Thyroid gland (tissue), 4 donors: ENCODE measurements at regions not wholly inside any gene's neighbourhood (a gene's known extent, or its start where the extent isn't known, plus 50 kb on each side); places are given as distances from the start of the nearest gene placed in this dataset.

Experiments
- POLR2A ChIP-seq, 2 donors: fragments of 450-650 bp; IDR thresholded peaks; one replicate each; pipeline ENCODE4 v1.6.1; 2017; ENCODE audit warnings: antibody characterized with exemption in 2 of 2, mild to moderate bottlenecking in 2 of 2, moderate library complexity in 1 of 2
- TF ChIP-seq, protein P1 (sequence below), 6 experiments: fragments of 200-600 bp in 3 of 6; fragments of 450-650 bp in 3 of 6; sonication (generic) in 3 of 6; IDR thresholded peaks; one replicate each; pipeline ENCODE4 v1.5.1; 2016 to 2019; ENCODE audit warnings: antibody characterized with exemption in 6 of 6, mild to moderate bottlenecking in 2 of 6, inconsistent platforms in 1 of 6, moderate library complexity in 1 of 6

DNA sequence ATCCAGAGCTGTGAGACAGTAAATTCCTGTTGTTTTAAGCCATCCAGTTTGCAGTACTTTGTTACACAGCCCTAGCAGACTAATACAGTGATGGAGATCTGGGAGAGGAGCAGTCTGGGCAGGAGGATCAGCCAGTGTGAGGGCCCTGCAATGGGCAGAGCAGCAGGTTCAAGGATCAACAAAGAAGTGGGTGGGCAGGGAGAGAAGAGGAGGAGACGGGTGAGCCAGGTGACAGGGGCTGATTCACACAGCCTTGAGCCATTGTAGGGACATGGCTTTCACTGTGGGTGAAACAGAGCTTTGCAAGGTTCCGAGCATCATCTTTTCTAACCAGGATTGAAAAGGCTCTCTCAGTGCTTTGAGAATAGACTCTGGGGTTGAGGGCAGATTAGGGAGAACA lies 88.2 kb upstream of the MVB12B start:
- TF ChIP-seq, protein P1, sequence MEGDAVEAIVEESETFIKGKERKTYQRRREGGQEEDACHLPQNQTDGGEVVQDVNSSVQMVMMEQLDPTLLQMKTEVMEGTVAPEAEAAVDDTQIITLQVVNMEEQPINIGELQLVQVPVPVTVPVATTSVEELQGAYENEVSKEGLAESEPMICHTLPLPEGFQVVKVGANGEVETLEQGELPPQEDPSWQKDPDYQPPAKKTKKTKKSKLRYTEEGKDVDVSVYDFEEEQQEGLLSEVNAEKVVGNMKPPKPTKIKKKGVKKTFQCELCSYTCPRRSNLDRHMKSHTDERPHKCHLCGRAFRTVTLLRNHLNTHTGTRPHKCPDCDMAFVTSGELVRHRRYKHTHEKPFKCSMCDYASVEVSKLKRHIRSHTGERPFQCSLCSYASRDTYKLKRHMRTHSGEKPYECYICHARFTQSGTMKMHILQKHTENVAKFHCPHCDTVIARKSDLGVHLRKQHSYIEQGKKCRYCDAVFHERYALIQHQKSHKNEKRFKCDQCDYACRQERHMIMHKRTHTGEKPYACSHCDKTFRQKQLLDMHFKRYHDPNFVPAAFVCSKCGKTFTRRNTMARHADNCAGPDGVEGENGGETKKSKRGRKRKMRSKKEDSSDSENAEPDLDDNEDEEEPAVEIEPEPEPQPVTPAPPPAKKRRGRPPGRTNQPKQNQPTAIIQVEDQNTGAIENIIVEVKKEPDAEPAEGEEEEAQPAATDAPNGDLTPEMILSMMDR (IDR thresholded peaks at IDR 0.05): no peak
- TF ChIP-seq POLR2A (IDR thresholded peaks at IDR 0.05): no peak
